SIG-M5 (cell line): ENCODE measurements at regions not wholly inside any gene's neighbourhood (a gene's known extent, or its start where the extent isn't known, plus 50 kb on each side); places are given as distances from the start of the nearest gene placed in this dataset.

Experiments
- DNase-seq: peaks from one replicate; lab custom pipeline; 2025; lab: John Stamatoyannopoulos, UW

DNA sequence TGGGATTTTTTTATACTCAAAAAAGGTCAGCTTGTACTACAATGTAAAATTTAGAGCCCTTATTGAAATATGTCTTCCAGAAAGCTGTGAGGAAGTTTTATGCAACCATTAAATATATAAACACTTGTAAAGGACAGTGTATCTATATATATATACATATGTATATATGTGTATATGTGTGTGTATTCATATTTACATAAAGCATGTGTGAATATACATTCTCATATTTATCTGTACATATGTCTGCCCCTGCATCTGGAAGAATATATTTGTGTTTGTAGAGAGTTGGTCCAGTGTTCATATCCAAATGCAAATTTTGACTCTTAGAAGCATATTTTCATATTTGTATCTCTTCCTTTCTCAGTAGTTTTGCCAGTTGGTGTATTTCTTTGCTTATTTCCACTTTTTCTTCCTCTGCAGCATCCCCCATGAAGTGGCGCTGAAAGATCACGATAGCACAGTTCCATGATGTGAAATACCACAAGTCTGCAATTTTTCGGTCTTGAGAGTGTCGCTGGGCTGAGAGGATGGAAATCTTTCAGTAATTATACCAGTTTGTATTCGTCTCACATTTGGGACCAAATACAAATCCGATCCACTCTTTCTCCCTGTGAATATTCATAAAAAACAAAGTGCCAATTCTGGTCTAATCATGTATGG, 311.7 kb upstream of the DPH6 start:
- no peak for DNase-seq

GRCh38 chr15:35858707-35859106, 312.7 kb upstream of the DPH6 start:
- no peak for DNase-seq

DNA sequence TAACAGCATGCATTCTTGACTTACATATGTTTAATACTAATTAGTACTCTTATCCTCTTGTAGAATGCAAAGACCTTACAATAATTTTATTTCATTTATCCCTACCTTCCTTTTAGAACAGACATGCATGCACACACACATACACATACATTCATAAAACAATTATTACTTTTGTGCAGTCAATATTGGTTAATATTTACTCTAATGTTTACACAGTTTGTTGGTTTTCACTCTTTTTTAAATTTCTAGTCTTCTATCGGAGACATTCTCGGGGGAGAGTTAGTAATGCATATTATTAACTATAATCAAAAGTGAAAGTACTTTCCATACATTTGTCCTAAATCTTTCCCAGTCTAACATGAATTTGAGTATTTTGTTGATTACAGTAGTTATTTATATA, 317.7 kb upstream of the DPH6 start:
- DNase-seq: no peak

DNA sequence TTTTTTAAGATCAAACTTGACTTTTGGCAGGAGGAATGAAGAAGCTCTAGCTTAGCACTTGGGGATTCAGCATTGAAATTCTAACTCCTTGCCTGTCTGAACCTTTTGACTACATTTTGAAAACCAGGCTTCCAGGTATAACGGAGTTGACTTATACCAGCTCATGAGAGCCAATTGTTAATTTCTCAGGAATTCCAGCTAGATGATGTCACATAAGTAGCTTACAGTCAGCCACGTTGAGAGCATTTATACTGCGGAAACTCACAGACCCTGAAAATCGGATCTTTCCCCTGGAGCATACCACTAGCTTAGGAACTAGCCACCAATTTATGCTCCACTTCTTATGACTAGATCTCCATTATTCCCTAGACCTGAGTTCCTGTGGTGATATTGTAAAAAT, 321.4 kb upstream of the DPH6 start:
- DNase-seq: no peak

DNA sequence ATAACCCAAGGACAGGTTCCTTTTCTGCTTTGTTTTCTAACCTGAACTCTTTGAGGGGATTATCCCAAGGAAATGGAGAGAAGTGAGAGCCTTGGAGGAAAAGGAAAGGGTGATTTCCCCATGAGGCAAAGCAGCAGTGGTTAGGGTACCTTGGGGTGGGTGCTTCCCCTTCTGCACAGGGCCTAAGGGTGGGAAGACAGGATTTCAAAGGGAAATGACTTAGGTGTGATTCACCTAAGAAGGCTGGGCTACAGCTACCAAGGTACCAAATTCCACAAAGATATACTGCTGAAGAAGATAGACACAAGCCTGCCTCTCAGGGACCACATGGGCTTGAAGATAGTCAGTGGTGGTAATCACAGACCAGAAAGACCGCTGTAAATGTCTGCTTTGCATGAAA, 325.3 kb upstream of the DPH6 start:
- no peak for DNase-seq

- DNase-seq: no peak
Measured at GRCh38 chr15:35871812-35872211, 325.8 kb upstream of the DPH6 start.

DNA sequence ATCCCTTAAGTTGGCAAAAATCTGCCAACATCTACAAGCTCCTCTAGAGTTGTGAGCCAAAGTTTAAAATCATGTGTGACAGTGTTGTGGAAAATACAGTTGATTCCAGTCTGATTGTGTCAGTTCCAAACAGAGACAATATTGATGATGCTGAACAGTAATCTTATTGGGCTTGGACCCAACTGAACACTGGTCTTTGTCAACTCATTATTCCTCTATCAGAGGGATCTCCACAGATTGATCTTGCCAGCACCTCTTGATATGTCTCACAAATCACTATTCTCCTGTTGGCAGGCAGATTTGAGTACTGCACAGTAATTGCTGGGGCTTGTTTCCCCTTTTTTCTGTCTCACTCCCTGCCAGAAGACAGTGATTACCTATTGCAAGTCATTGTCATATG, 326.6 kb upstream of the DPH6 start:
- no peak for DNase-seq

DNA sequence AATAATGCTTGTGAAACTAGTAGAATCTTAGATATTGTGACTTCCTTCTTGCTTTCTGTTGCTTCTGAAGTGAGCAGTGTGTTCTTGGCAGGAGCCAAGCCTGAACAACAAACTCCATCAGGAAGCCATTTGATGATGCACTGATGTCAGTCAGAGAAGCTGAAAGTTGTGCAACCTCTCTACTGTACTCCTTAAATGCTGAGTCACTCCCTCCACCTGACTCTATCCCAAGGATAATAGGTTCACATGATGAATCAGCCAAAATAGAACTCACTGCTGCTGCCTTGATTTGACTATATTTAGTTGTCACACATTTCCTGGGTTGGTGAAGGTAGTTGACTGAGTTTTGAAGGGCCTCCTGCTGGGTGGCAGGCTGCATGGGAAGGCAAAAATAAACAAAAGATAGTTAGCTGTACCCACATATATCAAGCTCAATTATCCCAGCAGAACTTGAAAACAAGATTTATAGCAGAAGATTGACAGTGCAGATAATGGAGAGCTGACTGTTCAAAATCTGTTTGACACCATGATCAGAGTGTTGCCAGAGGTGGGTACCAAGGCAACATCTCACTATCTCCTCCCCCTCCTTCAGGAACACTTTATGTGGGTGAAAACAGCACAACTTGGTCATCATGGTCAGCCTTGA, 328.4 kb upstream of the DPH6 start:
- DNase-seq: no peak

- DNase-seq: no peak
Measured at GRCh38 chr15:35876762-35877161, 330.8 kb upstream of the DPH6 start.

- DNase-seq: no peak
Measured at GRCh38 chr15:35880896-35881295, 334.9 kb upstream of the DPH6 start.

GRCh38 chr15:35885870-35886269, 339.9 kb upstream of the DPH6 start:
- no peak for DNase-seq

- DNase-seq: no peak
Measured at GRCh38 chr15:35886765-35887164, 340.8 kb upstream of the DPH6 start.

GRCh38 chr15:35888815-35889214, 342.9 kb upstream of the DPH6 start:
- no peak for DNase-seq

- DNase-seq: no peak
Measured at GRCh38 chr15:35907511-35907910, 361.5 kb upstream of the DPH6 start.

GRCh38 chr15:35909414-35909813, 363.4 kb upstream of the DPH6 start:
- no peak for DNase-seq

DNA sequence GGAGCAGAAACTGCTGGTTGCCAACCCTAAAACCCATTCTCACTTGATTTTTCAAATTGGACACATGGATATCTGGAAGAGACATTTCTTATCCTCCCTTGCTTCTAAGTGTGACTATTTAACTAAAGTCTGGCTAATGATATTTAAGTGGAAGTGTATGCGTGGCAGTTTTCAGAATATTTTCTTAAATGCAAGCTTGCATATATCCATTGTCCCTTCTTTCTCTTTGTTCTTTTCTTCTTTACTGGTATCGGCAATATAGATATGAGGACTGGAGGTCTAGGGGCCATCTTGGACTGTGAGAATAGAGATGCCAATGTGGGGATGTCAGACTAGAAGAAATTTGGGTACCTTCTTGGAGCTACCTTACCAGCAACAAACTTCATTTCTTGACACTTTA, 364.3 kb upstream of the DPH6 start:
- DNase-seq: no peak

DNA sequence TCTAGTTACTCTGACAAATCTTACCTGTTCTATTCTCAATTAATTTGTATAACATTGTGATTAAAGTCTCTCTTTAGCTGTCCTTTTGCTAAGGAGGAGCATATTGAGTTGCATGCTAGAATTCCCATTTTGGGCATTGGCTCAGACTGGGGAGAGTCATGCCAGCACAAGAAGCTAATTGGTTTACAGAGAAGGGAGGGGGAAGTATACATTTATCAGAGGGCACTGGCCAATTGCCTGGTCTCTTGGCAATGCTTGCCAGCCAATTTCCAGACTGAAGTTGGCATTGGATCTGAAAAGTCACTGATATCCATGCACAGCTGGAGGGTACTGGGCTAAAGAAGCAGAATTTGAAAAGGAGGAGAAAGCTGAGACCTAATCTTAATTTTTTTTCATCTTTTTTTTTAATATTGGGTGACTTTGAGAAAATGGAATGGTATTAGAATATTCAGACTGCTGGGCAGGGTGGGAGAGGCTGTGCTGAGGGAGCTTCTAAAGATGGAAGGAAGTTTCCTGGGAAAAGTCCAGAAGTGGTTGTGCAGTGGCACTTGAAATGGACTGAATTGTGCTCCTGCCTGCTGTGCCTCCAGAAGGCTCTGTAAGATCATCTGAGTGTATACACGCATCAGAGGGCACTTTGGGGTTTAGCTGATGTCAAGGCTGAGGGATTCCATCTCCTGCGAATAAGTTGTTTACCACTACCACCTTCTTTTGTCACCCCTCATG, 365.2 kb upstream of the DPH6 start:
- DNase-seq: no peak

DNA sequence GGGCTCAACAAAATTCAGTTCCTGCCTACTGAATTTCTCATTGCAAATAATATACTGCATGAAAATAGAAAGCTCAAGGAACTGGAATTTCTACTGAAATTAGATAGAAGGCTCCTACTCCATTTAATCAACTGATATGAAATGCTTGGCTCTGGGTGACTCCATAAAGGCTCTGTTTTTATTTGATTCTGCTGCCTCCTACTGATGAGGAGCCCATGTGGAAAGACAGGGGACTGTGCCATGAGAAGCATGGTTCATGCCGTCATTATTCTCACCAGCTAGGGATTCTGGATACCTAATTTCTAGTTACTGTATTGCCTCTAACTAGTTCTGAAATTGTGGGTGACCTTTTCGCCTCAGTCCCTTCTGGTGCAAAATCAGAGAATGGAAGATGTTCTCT, 366.2 kb upstream of the DPH6 start:
- no peak for DNase-seq

DNA sequence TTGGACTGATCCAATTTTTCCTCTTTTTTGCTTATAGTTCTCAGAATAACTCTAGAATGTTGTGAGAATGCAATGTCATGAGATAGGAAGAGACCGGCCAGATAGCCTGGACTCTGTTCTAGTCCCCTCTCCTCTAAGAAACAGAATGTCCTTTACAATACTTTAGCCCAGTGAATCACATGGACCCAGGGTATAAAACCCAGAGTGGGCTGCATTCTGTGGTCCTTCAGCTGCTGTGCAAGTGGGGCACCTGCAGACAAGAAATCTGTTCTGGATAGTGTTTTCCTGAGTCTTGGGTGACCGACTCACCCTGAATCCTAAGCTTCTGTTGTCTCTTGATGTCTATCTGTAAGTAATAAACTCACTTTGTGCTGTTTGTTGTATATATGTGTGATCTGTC, 368.6 kb upstream of the DPH6 start:
- no peak for DNase-seq

DNA sequence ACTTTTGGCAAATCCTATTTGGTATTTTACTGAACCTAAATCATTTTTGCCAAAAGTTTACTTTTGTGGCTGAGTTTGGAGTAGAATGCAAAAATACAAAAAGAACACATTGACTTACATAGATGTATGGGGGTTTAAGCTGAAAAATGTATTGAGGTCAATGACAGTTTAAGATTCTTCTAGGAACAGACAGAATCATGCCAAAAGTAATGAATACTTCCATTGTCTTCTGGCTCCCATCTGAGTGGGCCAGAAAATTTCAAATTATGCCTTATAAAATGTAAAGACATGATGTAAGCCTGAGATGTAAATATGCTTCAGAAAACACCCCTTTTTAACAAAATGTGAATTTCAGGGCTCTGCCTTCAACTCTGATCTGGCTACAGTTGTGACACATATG, 375.1 kb upstream of the DPH6 start:
- DNase-seq: no peak

DNA sequence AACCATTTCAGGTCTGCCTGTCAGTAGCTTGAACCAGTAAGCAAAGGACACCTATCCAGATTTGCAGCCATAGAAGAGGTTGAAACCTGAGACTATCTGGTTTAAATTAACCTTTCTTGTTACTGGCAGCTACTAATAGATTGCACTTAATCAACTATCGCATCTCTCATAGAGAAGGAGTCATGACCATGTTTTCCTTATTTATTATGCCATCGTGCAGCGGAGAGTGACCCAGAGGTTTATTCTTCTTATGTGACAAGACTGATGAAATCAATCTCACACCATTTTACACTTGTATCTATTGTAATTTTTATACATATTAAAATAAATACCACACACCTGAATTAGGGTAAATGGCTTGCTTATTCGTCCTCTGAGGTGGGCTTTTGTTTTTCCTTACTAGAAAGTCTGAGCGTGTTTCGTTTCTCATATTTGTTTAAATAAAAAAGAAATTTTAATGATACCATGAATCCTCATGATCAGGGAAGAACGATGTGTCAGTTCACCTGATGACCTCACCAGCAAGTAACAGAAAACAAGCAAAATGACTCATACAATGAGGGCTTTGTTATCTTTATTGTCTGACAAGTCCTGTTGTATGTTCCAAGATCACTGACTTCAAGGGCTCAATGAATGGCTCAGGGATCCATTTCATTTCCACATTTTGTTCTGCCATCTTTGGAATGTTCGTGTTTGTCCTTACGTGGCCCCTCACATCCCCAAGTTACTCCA, 379.5 kb upstream of the DPH6 start:
- DNase-seq: no peak

GRCh38 chr15:35926007-35926380, 380.0 kb upstream of the DPH6 start:
- no peak for DNase-seq

DNA sequence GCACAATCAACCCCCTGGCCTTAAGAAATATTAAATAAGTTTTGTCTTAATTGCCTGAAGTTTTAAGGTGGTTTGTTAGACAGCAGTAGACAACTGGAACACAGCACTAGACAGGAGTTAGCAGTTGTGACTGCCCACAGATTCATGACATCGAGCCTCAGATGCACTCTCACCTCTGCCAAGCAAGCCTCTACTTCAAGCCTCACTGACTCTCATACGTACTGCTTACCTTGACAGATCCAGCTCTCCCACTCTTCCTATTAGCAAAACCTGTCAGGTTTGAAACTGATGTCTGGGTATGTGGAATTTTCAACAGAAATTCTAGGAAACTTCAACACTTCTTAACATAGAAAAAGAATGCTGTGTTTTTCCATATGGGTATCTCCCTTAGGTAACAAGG, 382.9 kb upstream of the DPH6 start:
- no peak for DNase-seq
